Epithelial cell of esophagus (primary cell): ENCODE measurements at regions not wholly inside any gene's neighbourhood (a gene's known extent, or its start where the extent isn't known, plus 50 kb on each side); places are given as distances from the start of the nearest gene placed in this dataset.
"Not testable (repeated sequence)": the region's sequence is repeated elsewhere in the genome, so short reads cannot be mapped to it uniquely, and the experiment has no call there.

Experiments
- DNase-seq: peaks from one replicate; pipeline ENCODE4 v3.0.0; 2010; ENCODE audit warnings: low read depth
- H3K4me3 ChIP-seq: 2 replicates; pipeline ENCODE4 v1.5.1; 2011; ENCODE audit warnings: mild to moderate bottlenecking, low read length, control low read depth
- TF ChIP-seq, protein P1 (sequence below): IDR thresholded peaks from 2 replicates; pipeline ENCODE4 v1.5.1; 2011; ENCODE audit warnings: low read depth, mild to moderate bottlenecking, low read length, control low read depth, inconsistent platforms; ENCODE audit not compliant: insufficient read depth; ENCODE audit errors: missing control alignments

DNA sequence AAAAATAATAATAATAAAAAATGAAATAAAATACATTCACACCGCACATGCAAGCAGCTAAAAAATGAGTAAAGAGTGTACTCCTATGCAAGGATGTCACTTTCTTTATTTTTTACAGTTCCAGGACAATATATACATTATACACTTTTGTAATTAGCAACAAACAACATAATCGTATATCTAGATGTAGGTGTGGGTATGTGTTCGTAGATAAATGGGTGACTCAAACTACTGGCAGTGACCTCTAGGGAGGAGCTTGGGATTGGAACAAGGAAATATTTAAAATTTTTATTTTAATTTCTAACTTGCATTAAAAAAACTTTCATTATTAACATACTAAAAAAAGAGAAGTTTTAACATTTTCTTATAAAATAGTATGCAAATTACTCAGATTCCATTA, 86.1 kb upstream of the MYLIP start:
- TF ChIP-seq, protein P1, sequence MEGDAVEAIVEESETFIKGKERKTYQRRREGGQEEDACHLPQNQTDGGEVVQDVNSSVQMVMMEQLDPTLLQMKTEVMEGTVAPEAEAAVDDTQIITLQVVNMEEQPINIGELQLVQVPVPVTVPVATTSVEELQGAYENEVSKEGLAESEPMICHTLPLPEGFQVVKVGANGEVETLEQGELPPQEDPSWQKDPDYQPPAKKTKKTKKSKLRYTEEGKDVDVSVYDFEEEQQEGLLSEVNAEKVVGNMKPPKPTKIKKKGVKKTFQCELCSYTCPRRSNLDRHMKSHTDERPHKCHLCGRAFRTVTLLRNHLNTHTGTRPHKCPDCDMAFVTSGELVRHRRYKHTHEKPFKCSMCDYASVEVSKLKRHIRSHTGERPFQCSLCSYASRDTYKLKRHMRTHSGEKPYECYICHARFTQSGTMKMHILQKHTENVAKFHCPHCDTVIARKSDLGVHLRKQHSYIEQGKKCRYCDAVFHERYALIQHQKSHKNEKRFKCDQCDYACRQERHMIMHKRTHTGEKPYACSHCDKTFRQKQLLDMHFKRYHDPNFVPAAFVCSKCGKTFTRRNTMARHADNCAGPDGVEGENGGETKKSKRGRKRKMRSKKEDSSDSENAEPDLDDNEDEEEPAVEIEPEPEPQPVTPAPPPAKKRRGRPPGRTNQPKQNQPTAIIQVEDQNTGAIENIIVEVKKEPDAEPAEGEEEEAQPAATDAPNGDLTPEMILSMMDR: no peak
- no peak for DNase-seq
- no peak overlapping the region for H3K4me3 ChIP-seq

DNA sequence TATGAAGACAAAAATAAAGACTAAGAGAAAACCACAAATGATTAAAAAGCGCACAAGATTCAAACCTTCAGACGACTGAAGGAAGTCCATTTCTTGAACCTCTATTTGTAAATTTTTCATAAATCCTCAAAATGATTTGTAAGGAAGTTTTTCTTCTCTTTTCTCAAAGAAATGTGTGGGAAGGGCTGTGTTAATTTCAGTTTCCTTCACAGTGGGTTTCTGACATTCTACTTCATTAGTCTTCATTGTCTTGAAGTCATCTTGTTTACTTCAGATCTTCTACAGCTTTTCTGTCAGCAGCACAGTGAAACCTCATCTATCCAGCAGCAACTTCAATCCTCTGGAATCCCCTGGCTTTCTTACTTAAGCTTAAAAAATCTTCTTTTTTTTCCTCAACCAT, 87.6 kb upstream of the MYLIP start:
- TF ChIP-seq, protein P1: no peak
- DNase-seq: no peak

DNA sequence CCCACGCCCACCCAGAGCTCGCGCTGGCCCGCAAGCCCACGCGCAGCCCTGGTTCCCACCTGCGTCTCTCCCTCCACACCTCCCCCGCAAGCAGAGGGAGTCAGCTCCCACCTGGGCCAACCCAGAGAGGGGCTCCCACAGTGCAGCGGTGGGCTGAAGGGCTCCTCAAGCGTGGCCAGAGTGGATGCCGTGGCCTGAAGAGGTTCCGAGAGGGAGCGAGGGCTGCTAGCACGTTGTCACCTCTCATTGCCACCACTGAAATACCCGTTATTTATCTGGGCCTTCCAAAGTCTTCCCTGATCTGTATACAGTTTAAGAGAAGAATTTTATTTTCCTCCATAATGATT, 88.3 kb upstream of the MYLIP start:
- DNase-seq: no peak
- no peak overlapping the region for H3K4me3 ChIP-seq
- TF ChIP-seq, protein P1: no peak

More for the DNA sequence above, 87.6 kb upstream of the MYLIP start:
- H3K4me3 ChIP-seq: no peak overlapping the region

DNA sequence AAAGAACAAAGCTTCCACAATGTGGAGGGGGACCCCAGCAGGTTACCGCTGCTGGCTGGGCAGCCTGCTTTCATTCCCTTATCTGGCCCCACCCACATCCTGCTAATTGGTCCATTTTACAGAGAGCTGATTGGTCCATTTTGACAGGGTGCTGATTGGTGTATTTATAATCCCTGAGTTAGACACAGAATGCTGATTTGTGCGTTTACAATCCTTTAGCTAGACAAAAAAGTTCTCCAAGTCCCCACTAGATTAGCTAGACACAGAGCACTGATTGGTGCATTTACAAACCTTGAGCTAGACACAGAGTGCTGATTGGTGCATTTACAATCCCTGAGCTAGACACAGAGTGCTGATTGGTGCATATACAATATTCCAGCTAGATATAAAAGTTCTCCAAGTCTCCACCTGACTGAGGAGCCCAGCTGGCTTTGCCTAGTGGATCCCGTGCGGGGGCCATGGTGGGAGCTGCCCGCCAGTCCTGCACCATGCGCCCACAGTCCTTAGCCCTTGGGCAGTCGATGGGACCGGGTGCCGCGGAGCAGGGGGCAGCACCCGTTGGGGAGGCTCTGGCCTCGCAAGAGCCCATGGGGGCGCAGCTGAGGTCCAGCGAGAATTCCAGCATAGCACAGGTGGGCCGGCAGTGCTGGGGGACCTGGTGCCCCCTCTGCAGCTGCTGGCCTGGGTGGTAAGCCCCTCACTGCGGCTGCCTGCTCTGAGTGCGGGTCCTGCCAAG, 88.8 kb upstream of the MYLIP start:
- not testable (repeated sequence) for H3K4me3 ChIP-seq, DNase-seq

DNA sequence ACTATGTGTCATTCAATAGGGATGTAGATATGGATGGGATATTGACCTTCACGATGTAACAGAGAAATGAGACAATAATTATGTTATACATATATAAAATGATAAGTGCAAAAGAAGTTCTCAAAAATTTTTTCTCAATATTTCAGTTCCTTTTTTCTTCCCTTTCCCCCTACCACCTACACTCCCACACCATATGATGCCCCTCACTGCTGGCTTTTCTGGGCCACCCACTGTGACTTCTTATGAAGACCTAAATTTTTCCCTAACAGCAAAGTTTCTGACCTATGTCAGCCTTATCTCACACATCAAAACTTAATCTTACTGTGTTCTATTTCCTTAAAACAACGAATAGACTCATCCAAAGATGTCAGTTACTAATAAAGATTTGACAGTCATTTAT, 89.9 kb upstream of the MYLIP start:
- DNase-seq: no peak
- H3K4me3 ChIP-seq: no peak overlapping the region
- TF ChIP-seq, protein P1: no peak

DNA sequence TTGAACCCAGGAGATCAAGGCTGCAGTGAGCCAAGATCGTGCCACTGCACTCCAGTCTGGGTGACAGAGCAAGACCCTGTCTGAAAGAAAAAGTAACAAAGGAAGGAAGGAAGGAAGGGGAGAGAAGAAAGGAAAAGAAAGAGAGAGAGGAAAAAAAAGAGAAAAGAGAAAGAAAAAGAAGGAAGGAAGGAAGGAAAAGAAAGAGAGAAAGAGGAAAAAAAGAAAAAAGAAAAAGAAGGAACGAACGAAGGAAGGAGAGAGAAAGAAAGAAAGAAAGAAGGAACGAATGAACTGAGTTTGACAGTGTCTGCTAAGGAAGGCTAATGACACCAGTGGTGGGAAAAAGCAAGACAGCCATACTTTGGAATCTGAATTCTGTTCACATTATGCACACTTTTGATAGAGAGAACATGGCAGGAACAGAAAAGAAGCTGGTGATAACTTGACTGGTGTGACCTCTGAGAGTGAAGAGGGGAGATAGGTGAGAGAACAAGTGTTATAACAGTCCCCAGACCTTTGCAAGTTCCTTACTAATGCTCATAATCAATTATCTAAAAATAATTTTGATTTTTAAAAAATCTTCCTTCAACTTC, 93.3 kb upstream of the MYLIP start:
- TF ChIP-seq, protein P1: no peak
- DNase-seq: no peak
- H3K4me3 ChIP-seq: no peak overlapping the region

DNA sequence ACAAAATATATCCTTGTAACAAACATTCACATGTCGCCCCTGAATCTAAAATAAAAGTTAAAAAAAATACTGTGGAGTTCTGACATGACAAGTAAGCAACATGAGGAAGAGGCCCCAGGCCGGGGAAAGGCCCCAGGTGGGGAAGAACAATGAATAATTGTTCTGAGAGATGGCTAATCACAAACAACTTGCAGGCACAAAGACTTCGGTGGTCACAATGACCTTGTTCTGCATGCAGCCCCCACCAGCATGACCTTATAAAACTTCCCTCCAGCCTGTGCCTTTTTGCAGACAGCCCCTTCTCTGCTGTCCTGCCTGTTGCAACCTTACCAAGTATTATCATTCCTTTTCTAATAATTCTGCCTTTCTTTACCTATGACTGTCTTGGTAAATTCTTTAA, 95.7 kb upstream of the MYLIP start:
- H3K4me3 ChIP-seq: no peak overlapping the region
- TF ChIP-seq, protein P1: no peak
- DNase-seq: no peak
